ENCODE measurements at regions not wholly inside any gene's neighbourhood (a gene's known extent, or its start where the extent isn't known, plus 50 kb on each side); places are given as distances from the start of the nearest gene placed in this dataset.
A peak's percentile ranks its signal among the peaks of the same experiment; 100 is the strongest.
"Not testable (repeated sequence)": the region's sequence is repeated elsewhere in the genome, so short reads cannot be mapped to it uniquely, and the experiment has no call there.

- no peak for DNase-seq (ENCODE audit: low spot score)
These were observed 84.8 kb upstream of the HNF1B start for GRCh38 chr17:37829592-37830123.

DNA sequence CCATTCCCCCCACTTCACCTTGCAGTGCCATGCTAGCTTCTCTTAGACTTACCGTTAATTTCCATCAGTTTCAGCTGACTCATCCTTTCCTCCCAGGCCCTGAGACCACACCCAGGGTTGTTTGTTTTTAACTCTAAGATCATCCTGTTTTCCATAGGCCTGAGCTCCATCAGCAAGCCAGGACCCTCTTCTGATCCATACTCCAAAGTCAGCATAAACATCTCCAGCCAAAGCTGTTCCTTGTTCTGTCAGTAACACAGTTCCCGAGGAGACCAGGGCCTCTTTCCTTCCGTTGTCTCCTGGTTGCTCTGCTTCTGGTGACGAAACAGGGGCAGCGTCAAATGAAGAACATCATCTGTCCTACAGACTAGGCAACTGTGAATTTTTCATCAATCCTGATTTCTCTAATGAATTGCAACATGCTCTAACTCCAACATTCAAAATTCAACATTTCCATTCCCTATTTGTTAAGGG lies 83.8 kb upstream of the HNF1B start:
- DNase-seq (ENCODE audit: low spot score): no peak

- DNase-seq (ENCODE audit: low spot score): no peak
These were observed 83.2 kb upstream of the HNF1B start for GRCh38 chr17:37827905-37828650.

- DNase-seq (ENCODE audit: low spot score): no peak
These were observed 81.9 kb upstream of the HNF1B start for GRCh38 chr17:37826497-37827430.

DNA sequence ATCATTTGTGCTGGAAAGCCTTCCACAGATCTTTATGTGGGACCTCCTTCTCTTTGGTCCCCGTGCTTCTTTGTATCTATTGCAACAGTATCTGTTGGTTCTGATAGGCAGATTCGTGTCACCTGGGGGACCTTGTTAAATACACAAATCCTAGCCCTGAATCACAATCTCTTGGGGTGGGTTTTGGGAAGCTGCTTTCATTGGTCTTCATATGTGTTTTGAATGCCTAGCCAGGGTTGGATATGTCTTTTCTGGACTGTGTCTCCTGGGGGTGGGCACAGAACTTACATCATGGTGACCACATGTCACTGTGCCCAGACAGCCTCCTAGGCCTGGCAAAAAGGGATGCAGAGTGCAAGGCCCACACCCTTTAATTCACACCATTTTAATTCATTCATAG lies 81.0 kb upstream of the HNF1B start:
- no peak for DNase-seq (ENCODE audit: low spot score)

- DNase-seq (ENCODE audit: low spot score): peak; percentile 79
These were observed 80.0 kb upstream of the HNF1B start for GRCh38 chr17:37824534-37825485.

- no peak for DNase-seq (ENCODE audit: low spot score)
These were observed 79.1 kb upstream of the HNF1B start for GRCh38 chr17:37823996-37824395.

DNA sequence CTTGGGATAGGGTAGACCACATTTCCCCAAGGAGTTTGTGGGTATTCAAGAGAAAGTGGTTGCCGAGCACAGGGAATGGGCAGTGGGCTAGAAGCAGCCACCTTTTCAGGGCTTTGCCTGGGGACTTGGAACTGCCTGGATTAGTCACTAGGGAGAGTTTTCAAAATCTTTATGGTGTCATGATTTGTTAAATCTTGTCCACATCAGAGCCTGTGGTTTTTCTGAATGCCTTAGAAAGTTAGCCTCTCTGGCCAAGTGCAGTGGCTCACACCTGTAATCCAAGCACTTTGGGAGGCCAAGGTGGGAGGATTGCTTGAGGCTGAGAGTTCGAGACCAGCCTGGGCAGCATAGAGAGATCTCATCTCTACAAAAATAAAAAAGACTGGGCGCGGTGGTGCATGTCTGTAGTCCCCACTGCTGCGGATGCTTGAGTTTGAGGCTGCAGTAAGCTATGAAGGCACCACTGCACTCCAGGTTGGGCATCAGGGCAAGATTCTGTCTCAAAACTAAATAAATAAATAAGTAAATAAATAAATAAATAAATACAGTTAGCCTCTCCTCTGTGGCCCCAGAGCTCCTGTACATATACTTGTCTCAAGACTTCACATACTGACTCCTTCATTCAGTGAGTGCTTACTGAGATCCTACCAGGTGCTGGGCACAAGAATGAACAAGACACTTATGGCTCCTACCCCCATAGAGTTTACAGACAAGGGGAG lies 76.3 kb upstream of the HNF1B start:
- no peak for DNase-seq (ENCODE audit: low spot score)

GRCh38 chr17:37820313-37820994 lies 75.6 kb upstream of the HNF1B start:
- DNase-seq (ENCODE audit: low spot score): no peak

- peak; percentile 66 for DNase-seq (ENCODE audit: low spot score)
These were observed 73.8 kb upstream of the HNF1B start for GRCh38 chr17:37818689-37819088.

- DNase-seq (ENCODE audit: low spot score): peak; percentile 64
These were observed 72.1 kb upstream of the HNF1B start for GRCh38 chr17:37816950-37817349.

- no peak for DNase-seq (ENCODE audit: low spot score)
These were observed 70.7 kb upstream of the HNF1B start for GRCh38 chr17:37815536-37815935.

DNA sequence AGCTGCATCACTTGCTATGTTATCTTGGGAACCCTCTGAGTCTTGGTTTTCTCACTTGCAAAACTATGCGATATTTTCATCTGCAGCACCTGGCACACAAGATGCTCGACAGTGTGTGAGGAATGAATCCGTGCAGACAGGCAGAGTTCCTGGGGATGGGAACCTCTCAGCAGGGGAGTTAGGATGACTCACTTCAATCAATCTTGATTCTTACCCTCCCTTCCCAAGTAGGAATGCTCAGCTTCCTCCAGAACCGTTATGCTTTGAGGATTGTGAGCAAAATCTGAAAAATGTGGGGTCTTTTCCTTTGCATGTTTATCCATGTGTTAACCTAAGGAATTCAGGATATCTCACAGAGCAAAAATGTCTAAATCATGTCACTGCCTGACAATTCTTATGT lies 68.9 kb upstream of the HNF1B start:
- DNase-seq (ENCODE audit: low spot score): no peak

GRCh38 chr17:37808846-37809245 lies 64.0 kb upstream of the HNF1B start:
- not testable (repeated sequence) for DNase-seq (ENCODE audit: low spot score)

DNA sequence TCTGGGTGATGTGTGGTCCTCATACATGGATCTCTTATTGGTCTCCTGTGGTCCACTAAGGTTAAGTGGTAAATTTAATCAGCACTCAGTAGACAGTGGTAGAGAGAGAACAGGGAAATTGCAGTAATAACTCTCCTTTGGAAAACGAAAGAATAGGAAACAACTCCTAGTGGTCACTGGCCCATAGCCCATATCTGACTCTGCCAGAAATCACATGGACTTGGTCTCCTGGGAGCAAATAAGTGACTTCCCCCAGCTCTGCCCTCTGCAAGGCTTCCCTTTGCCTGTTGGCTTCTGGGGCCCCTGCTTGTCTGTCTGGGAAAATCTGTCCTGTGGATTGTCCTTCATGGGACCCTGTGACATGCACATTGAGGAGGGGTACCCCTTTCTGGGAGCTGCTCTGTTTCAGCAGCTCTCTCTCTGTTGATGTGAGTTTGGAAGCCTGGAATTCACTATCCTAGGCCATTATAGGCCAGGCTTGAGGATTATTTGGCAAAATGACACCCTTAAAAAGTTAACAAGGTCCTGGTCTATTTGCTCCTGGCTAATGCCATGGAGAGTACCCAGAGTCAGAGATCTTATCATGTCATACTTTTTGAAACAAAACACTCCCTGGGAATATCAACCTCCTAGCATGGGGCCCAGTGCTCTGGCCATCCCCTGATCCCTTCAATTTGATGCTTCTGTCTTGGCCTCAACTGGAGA lies 58.0 kb upstream of the HNF1B start:
- no peak for DNase-seq (ENCODE audit: low spot score)

DNA sequence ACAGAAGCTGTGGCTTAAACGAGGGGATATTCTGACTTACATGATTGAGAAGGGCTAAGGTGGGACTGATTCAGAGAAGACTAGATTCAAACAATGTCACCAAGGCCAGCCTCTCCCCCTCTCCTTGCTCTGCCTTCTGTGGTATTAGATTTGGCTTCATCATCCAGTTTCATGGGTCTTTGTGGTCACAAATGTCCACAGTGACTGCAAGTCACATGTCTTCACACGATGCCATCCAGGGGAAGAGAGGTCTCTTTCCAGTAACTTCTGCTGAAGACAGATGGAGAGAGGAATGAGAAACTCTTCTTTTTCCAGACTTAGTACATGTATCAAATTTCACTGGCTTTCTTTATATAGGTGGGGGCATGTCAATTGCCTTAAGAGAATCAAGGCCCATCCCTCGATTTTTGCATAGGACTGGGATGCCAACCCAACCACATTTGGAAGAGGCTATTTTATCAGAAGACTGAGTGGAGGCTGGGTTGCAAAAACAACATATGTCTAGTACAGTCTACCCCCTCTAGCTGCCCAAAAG lies 57.3 kb upstream of the HNF1B start:
- no peak for DNase-seq (ENCODE audit: low spot score)

DNA sequence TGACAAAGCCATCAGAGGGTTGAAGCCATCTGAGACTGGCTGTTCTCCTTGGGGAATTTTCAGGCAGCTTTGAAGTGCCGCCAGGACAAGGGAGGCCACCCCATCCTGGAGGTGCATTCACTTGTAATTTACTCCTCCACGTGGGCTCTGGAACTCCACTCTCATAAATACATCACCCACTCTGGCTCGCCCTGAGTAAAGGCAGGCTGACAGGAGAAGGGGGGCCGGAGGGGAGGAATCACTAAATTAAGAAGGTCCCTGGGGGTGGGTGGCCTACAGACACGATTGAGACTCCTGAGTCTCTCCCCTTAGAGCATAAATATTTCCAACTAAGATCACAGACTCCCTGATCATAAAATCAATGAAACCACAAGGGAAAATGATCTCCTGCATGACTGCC lies 56.3 kb upstream of the HNF1B start:
- no peak for DNase-seq (ENCODE audit: low spot score)

GRCh38 chr17:37797206-37797605 lies 52.3 kb upstream of the HNF1B start:
- DNase-seq (ENCODE audit: low spot score): no peak

DNA sequence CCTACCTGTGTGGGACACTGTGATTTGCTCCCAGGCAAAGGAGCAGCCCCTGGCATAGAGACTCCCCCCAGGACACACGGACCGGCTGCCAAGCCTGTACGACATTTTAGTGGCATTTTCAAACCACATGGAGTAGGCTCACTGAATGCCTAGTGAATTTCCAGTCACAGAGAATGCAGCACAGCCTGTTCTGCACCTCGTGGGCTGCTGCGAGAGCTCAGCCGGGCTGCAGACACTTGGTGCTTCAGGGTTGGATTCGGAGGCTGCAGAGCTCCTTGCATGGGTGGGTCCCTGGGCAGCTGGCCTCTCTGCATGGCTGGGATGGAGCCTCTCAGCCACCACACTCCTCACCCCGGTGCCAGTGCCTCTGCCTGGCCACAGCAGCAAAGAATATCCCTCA lies 51.2 kb upstream of the HNF1B start:
- no peak for DNase-seq (ENCODE audit: low spot score)
